ENCODE measurements at regions not wholly inside any gene's neighbourhood (a gene's known extent, or its start where the extent isn't known, plus 50 kb on each side); places are given as distances from the start of the nearest gene placed in this dataset.

DNA sequence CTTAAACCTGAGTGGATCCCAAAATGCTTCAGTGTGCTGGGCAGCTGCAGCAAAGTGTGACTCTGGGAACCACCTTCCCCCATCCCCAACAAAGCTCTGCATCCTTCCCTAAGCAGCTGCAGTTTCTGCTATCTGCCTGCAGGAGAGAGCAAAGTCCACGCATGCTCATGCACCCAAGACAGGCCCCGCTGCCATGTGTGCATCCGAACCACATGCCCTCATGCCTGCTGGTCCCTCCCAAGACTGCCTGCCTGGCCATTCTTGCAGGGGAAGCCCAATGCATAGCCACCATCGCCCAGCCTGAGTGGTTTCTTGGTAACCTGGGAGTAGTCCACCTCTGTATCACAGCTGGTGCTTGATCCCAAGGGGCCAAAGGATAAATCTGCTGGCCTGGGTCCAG lies 94.3 kb upstream of the OLIG3 start:
- Histone ChIP-seq H3K9ac (ENCODE audit: insufficient read depth in 1 of 2, low read length in 2 of 2) (no peak overlapping the region), H3K36me3 (ENCODE audit: control insufficient read depth in 4 of 4, insufficient read depth in 4 of 4, low read length in 4 of 4) (no peaks in the 10 kb centered on the region), H3K27me3 (ENCODE audit: control insufficient read depth in 3 of 3, insufficient read depth in 3 of 3, low read length in 2 of 3) (no peaks in the 10 kb centered on the region), H3K4me3 (no peak overlapping the region), H3K4me1 (ENCODE audit: control insufficient read depth in 5 of 5, insufficient read depth in 5 of 5, low read length in 5 of 5) (no peaks in the 10 kb centered on the region), H3K9me3 (ENCODE audit: control insufficient read depth in 4 of 4, insufficient read depth in 3 of 4, low read length in 3 of 4) (peaks cover 0 to 5% (median 3%) of the 10 kb centered on the region in 4 donors), H3K27ac (ENCODE audit: low read depth in 1 of 2, low read length in 1 of 2) (no peak overlapping the region)
- 89 to 90% methylated on average over 4 of the region's 4 CpGs for WGBS, 2 donors
- ATAC-seq (ENCODE audit: insufficient read depth, low FRiP score) (no peak), DNase-seq (no peak)
- TF ChIP-seq, protein P1, sequence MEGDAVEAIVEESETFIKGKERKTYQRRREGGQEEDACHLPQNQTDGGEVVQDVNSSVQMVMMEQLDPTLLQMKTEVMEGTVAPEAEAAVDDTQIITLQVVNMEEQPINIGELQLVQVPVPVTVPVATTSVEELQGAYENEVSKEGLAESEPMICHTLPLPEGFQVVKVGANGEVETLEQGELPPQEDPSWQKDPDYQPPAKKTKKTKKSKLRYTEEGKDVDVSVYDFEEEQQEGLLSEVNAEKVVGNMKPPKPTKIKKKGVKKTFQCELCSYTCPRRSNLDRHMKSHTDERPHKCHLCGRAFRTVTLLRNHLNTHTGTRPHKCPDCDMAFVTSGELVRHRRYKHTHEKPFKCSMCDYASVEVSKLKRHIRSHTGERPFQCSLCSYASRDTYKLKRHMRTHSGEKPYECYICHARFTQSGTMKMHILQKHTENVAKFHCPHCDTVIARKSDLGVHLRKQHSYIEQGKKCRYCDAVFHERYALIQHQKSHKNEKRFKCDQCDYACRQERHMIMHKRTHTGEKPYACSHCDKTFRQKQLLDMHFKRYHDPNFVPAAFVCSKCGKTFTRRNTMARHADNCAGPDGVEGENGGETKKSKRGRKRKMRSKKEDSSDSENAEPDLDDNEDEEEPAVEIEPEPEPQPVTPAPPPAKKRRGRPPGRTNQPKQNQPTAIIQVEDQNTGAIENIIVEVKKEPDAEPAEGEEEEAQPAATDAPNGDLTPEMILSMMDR (IDR thresholded peaks at IDR 0.05; ENCODE audit: control extremely low read depth, extremely low read depth) = no peak

DNA sequence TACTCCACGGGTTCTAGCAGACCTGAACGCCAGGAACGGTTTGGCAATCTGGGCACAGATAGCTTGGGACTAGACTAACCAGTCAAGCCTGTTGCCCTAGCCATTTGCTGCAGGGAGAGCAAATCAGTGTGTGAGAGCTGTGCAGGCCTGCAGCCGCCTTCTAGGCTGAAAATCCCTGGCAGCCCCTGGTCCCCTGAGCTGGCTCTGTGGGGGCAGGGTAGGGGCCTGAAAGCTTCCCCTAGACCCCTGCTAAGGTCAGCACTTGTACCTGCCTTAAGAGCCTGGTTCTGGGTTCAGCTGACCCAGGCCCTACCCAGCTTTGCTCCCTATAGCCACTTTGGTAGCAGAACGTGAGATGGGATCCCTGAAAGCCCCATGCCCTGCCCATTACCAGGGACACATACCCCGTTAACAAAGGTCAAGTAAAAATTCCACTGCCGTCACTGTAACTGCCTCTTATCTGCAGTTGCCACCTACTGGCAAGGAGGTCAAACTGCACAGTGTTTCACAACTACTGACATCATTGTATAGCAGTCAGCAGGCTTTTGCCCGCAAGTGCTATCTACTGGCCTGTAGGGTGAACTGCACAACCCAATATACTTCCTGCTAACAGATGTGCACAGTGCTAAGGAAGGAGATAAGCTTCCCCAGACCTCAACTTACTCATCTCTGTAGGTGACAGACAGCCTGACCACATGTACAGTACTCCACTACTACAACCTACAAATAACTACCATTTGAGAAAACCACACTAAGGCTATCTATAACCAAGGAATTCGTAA lies 95.1 kb upstream of the OLIG3 start:
- peak; percentile 47 for ATAC-seq (ENCODE audit: insufficient read depth, low FRiP score)
- Histone ChIP-seq H3K27ac (ENCODE audit: low read depth in 1 of 2, low read length in 1 of 2) (no peak overlapping the region), H3K36me3 (ENCODE audit: control insufficient read depth in 4 of 4, insufficient read depth in 4 of 4, low read length in 4 of 4) (no peaks in the 10 kb centered on the region), H3K4me3 (no peak overlapping the region), H3K4me1 (ENCODE audit: control insufficient read depth in 5 of 5, insufficient read depth in 5 of 5, low read length in 5 of 5) (no peaks in the 10 kb centered on the region), H3K9me3 (ENCODE audit: control insufficient read depth in 4 of 4, insufficient read depth in 3 of 4, low read length in 3 of 4) (peaks cover 0 to 6% (median 4%) of the 10 kb centered on the region in 4 donors), H3K9ac (ENCODE audit: insufficient read depth in 1 of 2, low read length in 2 of 2) (no peak overlapping the region), H3K27me3 (ENCODE audit: control insufficient read depth in 3 of 3, insufficient read depth in 3 of 3, low read length in 2 of 3) (no peaks in the 10 kb centered on the region)
- DNase-seq = peak in 1 of 3 donors; percentile 20
- TF ChIP-seq, protein P1 (IDR thresholded peaks at IDR 0.05; ENCODE audit: control extremely low read depth, extremely low read depth) = peak; percentile 38
- 66 to 80% methylated on average over 9 of the region's 9 CpGs for WGBS, 2 donors

DNA sequence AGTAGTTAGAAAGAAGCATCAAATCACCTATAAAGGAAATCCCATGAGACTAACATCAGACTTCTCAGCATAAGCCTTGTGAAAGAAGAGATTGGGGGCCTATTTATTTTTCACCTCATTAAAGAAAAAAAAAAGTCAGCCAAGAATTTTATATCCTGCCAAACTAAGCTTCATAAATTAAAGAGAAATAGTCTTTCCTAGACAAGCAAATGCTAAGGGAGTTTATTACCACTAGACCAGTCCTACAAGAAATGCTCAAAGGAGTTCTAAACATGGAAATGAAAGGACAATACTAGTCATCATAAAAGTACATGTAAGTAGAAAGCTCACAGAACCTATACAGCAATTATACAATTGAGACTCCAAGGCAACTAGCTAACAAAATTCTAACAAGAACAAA lies 96.5 kb upstream of the OLIG3 start:
- Histone ChIP-seq H3K27ac (ENCODE audit: low read depth in 1 of 2, low read length in 1 of 2) (no peak overlapping the region), H3K9ac (ENCODE audit: insufficient read depth in 1 of 2, low read length in 2 of 2) (no peak overlapping the region), H3K36me3 (ENCODE audit: control insufficient read depth in 4 of 4, insufficient read depth in 4 of 4, low read length in 4 of 4) (no peaks in the 10 kb centered on the region), H3K27me3 (ENCODE audit: control insufficient read depth in 3 of 3, insufficient read depth in 3 of 3, low read length in 2 of 3) (no peaks in the 10 kb centered on the region), H3K9me3 (ENCODE audit: control insufficient read depth in 4 of 4, insufficient read depth in 3 of 4, low read length in 3 of 4) (peaks cover 0 to 6% (median 4%) of the 10 kb centered on the region in 4 donors), H3K4me3 (no peak overlapping the region), H3K4me1 (ENCODE audit: control insufficient read depth in 5 of 5, insufficient read depth in 5 of 5, low read length in 5 of 5) (no peaks in the 10 kb centered on the region)
- TF ChIP-seq, protein P1 (IDR thresholded peaks at IDR 0.05; ENCODE audit: control extremely low read depth, extremely low read depth) = no peak
- ATAC-seq (ENCODE audit: insufficient read depth, low FRiP score) = no peak
- no peak for DNase-seq
